Panc1 (cell line): ENCODE measurements at regions not wholly inside any gene's neighbourhood (a gene's known extent, or its start where the extent isn't known, plus 50 kb on each side); places are given as distances from the start of the nearest gene placed in this dataset.

ENCODE experiments used
- SIN3A ChIP-seq: IDR thresholded peaks from 2 replicates; pipeline ENCODE4 v1.6.1; 2012; ENCODE audit warnings: low read depth, mild to moderate bottlenecking, low read length, moderate library complexity, borderline replicate concordance; ENCODE audit not compliant: insufficient read depth
- TCF7L2 ChIP-seq: IDR thresholded peaks from 2 replicates; pipeline ENCODE4 v1.6.1; 2011; ENCODE audit warnings: mild to moderate bottlenecking, low read depth, low read length, inconsistent platforms

- TF ChIP-seq TCF7L2, result no peak
- TF ChIP-seq SIN3A, result no peak
Observed at GRCh38 chr6:147904416-147904815, 395.9 kb downstream of the SAMD5 start.
